ENCODE measurements at regions not wholly inside any gene's neighbourhood (a gene's known extent, or its start where the extent isn't known, plus 50 kb on each side); places are given as distances from the start of the nearest gene placed in this dataset.

GRCh38 chr12:83980398-83980797, 932.2 kb downstream of the SLC6A15 start:
- no peak for TF ChIP-seq PKNOX1 (IDR thresholded peaks at IDR 0.05)
- ChIA-PET CTCF (interaction anchor here (0.6 kb wide), 1 partner anchor 152 kb away, joined by 3 read pairs; no protein-coding TSS in a partner anchor), POLR2A (no interaction called here)
- DNase-seq (ENCODE audit: extremely low spot score) = no peak

GRCh38 chr12:83979785-83980184, 932.8 kb downstream of the SLC6A15 start:
- no peak for TF ChIP-seq BHLHE40 (IDR thresholded peaks at IDR 0.05; ENCODE audit: borderline replicate concordance)
- TF ChIP-seq ZNF384 (IDR thresholded peaks at IDR 0.05) = no peak
- TF ChIP-seq LEF1 (IDR thresholded peaks at IDR 0.05; ENCODE audit: borderline replicate concordance) = no peak
- no peak for TF ChIP-seq TARDBP (IDR thresholded peaks at IDR 0.05)
- ChIA-PET POLR2A (no interaction called here), CTCF (no interaction called here)
- DNase-seq (ENCODE audit: extremely low spot score) = no peak

GRCh38 chr12:83971781-83972180, 940.8 kb downstream of the SLC6A15 start:
- no peak for DNase-seq (ENCODE audit: extremely low spot score)
- ChIA-PET POLR2A (no interaction called here), CTCF (no interaction called here)
- TF ChIP-seq FOXA1 (IDR thresholded peaks at IDR 0.05) (no peak), FOXM1 (IDR thresholded peaks at IDR 0.05; ENCODE audit: borderline replicate concordance) (no peak), SP1 (IDR thresholded peaks at IDR 0.05) (no peak), NFRKB (IDR thresholded peaks at IDR 0.05) (no peak), BHLHE40 (IDR thresholded peaks at IDR 0.05; ENCODE audit: borderline replicate concordance) (no peak), LEF1 (IDR thresholded peaks at IDR 0.05; ENCODE audit: borderline replicate concordance) (no peak), HDGF (IDR thresholded peaks at IDR 0.05; ENCODE audit: borderline replicate concordance) (no peak), L3MBTL2 (conservative IDR thresholded peaks at IDR 0.05) (no peak), FOXK2 (IDR thresholded peaks at IDR 0.05) (no peak), ZNF384 (IDR thresholded peaks at IDR 0.05) (no peak), SUZ12 (IDR thresholded peaks at IDR 0.05) (no peak), CTBP1 (IDR thresholded peaks at IDR 0.05; ENCODE audit: borderline replicate concordance) (no peak), PKNOX1 (IDR thresholded peaks at IDR 0.05) (no peak), ARNT (IDR thresholded peaks at IDR 0.05) (no peak), TARDBP (IDR thresholded peaks at IDR 0.05) (no peak), ELF4 (IDR thresholded peaks at IDR 0.05) (no peak)

- no peak for DNase-seq (ENCODE audit: extremely low spot score)
- TF ChIP-seq SP1 (IDR thresholded peaks at IDR 0.05) (no peak), ELF4 (IDR thresholded peaks at IDR 0.05) (no peak), BHLHE40 (IDR thresholded peaks at IDR 0.05; ENCODE audit: borderline replicate concordance) (no peak), ARNT (IDR thresholded peaks at IDR 0.05) (no peak), PKNOX1 (IDR thresholded peaks at IDR 0.05) (no peak), FOXA1 (IDR thresholded peaks at IDR 0.05) (no peak), L3MBTL2 (conservative IDR thresholded peaks at IDR 0.05) (no peak)
- ChIA-PET CTCF (no interaction called here), POLR2A (no interaction called here)
These were observed 951.8 kb downstream of the SLC6A15 start for GRCh38 chr12:83960767-83961166.

- POLR2A ChIA-PET = no interaction called here
- TF ChIP-seq FOXA1 (IDR thresholded peaks at IDR 0.05) (no peak), SUZ12 (IDR thresholded peaks at IDR 0.05) (no peak), BHLHE40 (IDR thresholded peaks at IDR 0.05; ENCODE audit: borderline replicate concordance) (no peak), PKNOX1 (IDR thresholded peaks at IDR 0.05) (no peak), FOXM1 (IDR thresholded peaks at IDR 0.05; ENCODE audit: borderline replicate concordance) (no peak), LEF1 (IDR thresholded peaks at IDR 0.05; ENCODE audit: borderline replicate concordance) (no peak), CTBP1 (IDR thresholded peaks at IDR 0.05; ENCODE audit: borderline replicate concordance) (no peak)
- CTCF ChIA-PET = no interaction called here
- no peak for DNase-seq (ENCODE audit: extremely low spot score)
These were observed 953.6 kb downstream of the SLC6A15 start for GRCh38 chr12:83958997-83959396.

- CTCF ChIA-PET = no interaction called here
- TF ChIP-seq FOXK2 (IDR thresholded peaks at IDR 0.05) = no peak
- TF ChIP-seq HDGF (IDR thresholded peaks at IDR 0.05; ENCODE audit: borderline replicate concordance) = no peak
- TF ChIP-seq LEF1 (IDR thresholded peaks at IDR 0.05; ENCODE audit: borderline replicate concordance) = no peak
- TF ChIP-seq PKNOX1 (IDR thresholded peaks at IDR 0.05) = no peak
- no peak for TF ChIP-seq TARDBP (IDR thresholded peaks at IDR 0.05)
- TF ChIP-seq FOXM1 (IDR thresholded peaks at IDR 0.05; ENCODE audit: borderline replicate concordance) = no peak
- no peak for TF ChIP-seq L3MBTL2 (conservative IDR thresholded peaks at IDR 0.05)
- TF ChIP-seq BHLHE40 (IDR thresholded peaks at IDR 0.05; ENCODE audit: borderline replicate concordance) = no peak
- no peak for TF ChIP-seq CTBP1 (IDR thresholded peaks at IDR 0.05; ENCODE audit: borderline replicate concordance)
- POLR2A ChIA-PET = no interaction called here
- no peak for DNase-seq (ENCODE audit: extremely low spot score)
These were observed 957.5 kb downstream of the SLC6A15 start for GRCh38 chr12:83954956-83955601.
